HepG2 (cell line): ENCODE measurements at regions not wholly inside any gene's neighbourhood (a gene's known extent, or its start where the extent isn't known, plus 50 kb on each side); places are given as distances from the start of the nearest gene placed in this dataset.
"Not testable (repeated sequence)": the region's sequence is repeated elsewhere in the genome, so short reads cannot be mapped to it uniquely, and the experiment has no call there.

Experiments
- ATAC-seq: fragments of 200-7000 bp; cut with Tn5 transposase; 3 replicates; pipeline ENCODE4 v1.9.1; 2020; ENCODE audit warnings: mild to moderate bottlenecking, moderate library complexity
- BruUV-seq: library from RNA; stranded (reverse); fragments of 400-500 nt; replicated peaks from 2 replicates; lab custom pipeline; 2021; lab: Mats Ljungman, UMichigan
- CTCF ChIA-PET: fragments of 300-600 bp; formaldehyde crosslinking; extraction: SDS; loops from one replicate; lab custom pipeline; 2021; ENCODE audit warnings: low total read pairs, inconsistent platforms, low intra/inter-chr PET ratio; lab: Yijun Ruan, JAX
- POLR2A ChIA-PET: fragments of 350-600 bp; sonication (Branson Sonifier 250); formaldehyde crosslinking; loops from one replicate; lab custom pipeline; 2020; ENCODE audit warnings: antibody characterized with exemption, inconsistent platforms; lab: Yijun Ruan, JAX
- DNase-seq: peaks from one replicate; pipeline ENCODE4 v3.0.0-alpha.2; 2015; ENCODE audit warnings: low spot score
- FAIRE-seq: peaks from 3 replicates; lab custom pipeline; 2011; peaks lifted over from hg19 to GRCh38; lab: Jason Lieb, UNC
- H2AFZ ChIP-seq: one replicate; pipeline ENCODE4 v1.6.1; 2011; ENCODE audit warnings: low read length, inconsistent platforms
- H3K27ac ChIP-seq: fragments of 300-600 bp; 3 replicates; pipeline ENCODE4 v1.8.0; 2011; ENCODE audit warnings: mixed run types, mild to moderate bottlenecking, mixed read lengths, low read length, inconsistent platforms; ENCODE audit not compliant: insufficient read depth; ENCODE audit errors: extremely low read length
- H3K27me3 ChIP-seq, 2 experiments: fragments of 200-600 bp in 1 of 2; 2 replicates in 1 of 2; 3 replicates in 1 of 2; pipeline versions ENCODE4 v1.6.0 to v1.8.0; 2011; ENCODE audit warnings: low read length in 2 of 2, mild to moderate bottlenecking in 2 of 2, moderate library complexity in 2 of 2, inconsistent platforms in 1 of 2; ENCODE audit not compliant: insufficient read depth in 2 of 2, control insufficient read depth in 1 of 2
- H3K36me3 ChIP-seq, 2 experiments: fragments of 200-600 bp in 1 of 2; replicated peaks in 1 of 2; 2 replicates in 1 of 2; 3 replicates in 1 of 2; pipeline versions ENCODE4 v1.5.1 to v1.8.0; 2011; ENCODE audit warnings: low read length in 2 of 2, inconsistent platforms in 1 of 2; ENCODE audit not compliant: insufficient read depth in 2 of 2, control insufficient read depth in 1 of 2
- H3K4me1 ChIP-seq: 2 replicates; pipeline ENCODE4 v1.5.1; 2012; ENCODE audit warnings: low read length, inconsistent platforms; ENCODE audit not compliant: insufficient read depth
- H3K4me2 ChIP-seq: 2 replicates; pipeline ENCODE4 v1.6.0; 2011; ENCODE audit warnings: low read depth, low read length, inconsistent platforms
- H3K4me3 ChIP-seq, 3 experiments: fragments of 200-600 bp in 1 of 3; sonication (generic), shearing (Covaris generic) in 1 of 3; replicated peaks in 1 of 3; 2 replicates each; pipeline ENCODE4 v1.5.1; 2011 to 2016; ENCODE audit warnings: low read length in 3 of 3, inconsistent platforms in 2 of 3, low read depth in 2 of 3, mild to moderate bottlenecking in 2 of 3, control low read depth in 1 of 3, mixed read lengths in 1 of 3; ENCODE audit not compliant: insufficient read depth in 1 of 3
- H3K79me2 ChIP-seq: one replicate; pipeline ENCODE4 v1.6.1; 2011; ENCODE audit warnings: low read length, inconsistent platforms; ENCODE audit not compliant: insufficient read depth
- H3K9ac ChIP-seq: 2 replicates; pipeline ENCODE4 v1.6.0; 2011; ENCODE audit warnings: mild to moderate bottlenecking, low read depth, low read length, inconsistent platforms; ENCODE audit not compliant: insufficient read depth
- H3K9me3 ChIP-seq: 2 replicates; pipeline ENCODE4 v1.5.1; 2012; ENCODE audit warnings: mild to moderate bottlenecking, low read length
- H4K20me1 ChIP-seq: 2 replicates; pipeline ENCODE4 v1.6.0; 2011; ENCODE audit warnings: inconsistent platforms, mild to moderate bottlenecking, low read length, moderate library complexity; ENCODE audit not compliant: insufficient read depth
- GATAD1 ChIP-seq: IDR thresholded peaks from 2 replicates; pipeline ENCODE4 v1.6.1; 2016; ENCODE audit warnings: missing genetic modification reagents, missing compliant biosample characterization
- HOXA3 ChIP-seq: sonication (generic); formaldehyde crosslinking; IDR thresholded peaks from 2 replicates; pipeline ENCODE4 v1.5.0; 2020; ENCODE audit warnings: missing genetic modification reagents
- ZNF609 ChIP-seq: sonication (generic); formaldehyde crosslinking; IDR thresholded peaks from 2 replicates; pipeline ENCODE4 v1.4.0; 2020; ENCODE audit warnings: mild to moderate bottlenecking, missing genetic modification reagents, borderline replicate concordance
- WGBS: methylation state at CpG from one replicate; pipeline ENCODE4 v1.1.6; 2017; ENCODE audit warnings: low lambda C conversion rate; 5-methylcytosine and 5-hydroxymethylcytosine counted together
- in situ Hi-C: cut with HindIII; loops from 2 replicates; pipeline ENCODE4 v1.10.0; 2017; ENCODE audit warnings: low pct_unique_long_range_greater_than_20kb; ENCODE audit not compliant: extremely low pct_ligation_motif_present
- intact Hi-C: fragments of 100-400 bp; cut with micrococcal nuclease; formaldehyde crosslinking; loops from one replicate; pipeline ENCODE4 v1.10.0; 2022; ENCODE audit not compliant: unreplicated experiment

GRCh38 chr15:53893468-53893867 is 84.8 kb upstream of the UNC13C start (continued):
- TF ChIP-seq ZNF609 (CRISPR knock-in tag) (peak; percentile 62; the same call in 1 of the 2 replicates), GATAD1 (peak; percentile 52), HOXA3 (CRISPR knock-in tag) (peak; percentile 40; the same call in 1 of the 2 replicates)
- TF ChIP-seq, all 625 proteins: peak for 103; not testable (repeated sequence) for 522

- H3K4me3 ChIP-seq, H3K9ac ChIP-seq, DNase-seq, H3K9me3 ChIP-seq, H3K27me3 ChIP-seq, H3K79me2 ChIP-seq, H2AFZ ChIP-seq, ATAC-seq, in situ Hi-C loops, intact Hi-C loops, FAIRE-seq, H3K27ac ChIP-seq, POLR2A ChIA-PET, BruUV-seq, H4K20me1 ChIP-seq, CTCF ChIA-PET, H3K4me2 ChIP-seq, H3K36me3 ChIP-seq: not testable (repeated sequence)
- peaks cover 20% of the 10 kb centered on the region for H3K4me1 ChIP-seq
- WGBS = 53% methylated on average over 3 of the region's 3 CpGs
Measured at GRCh38 chr15:53891862-53892261, 86.4 kb upstream of the UNC13C start.
